WTC11 (cell line): ENCODE measurements at regions not wholly inside any gene's neighbourhood (a gene's known extent, or its start where the extent isn't known, plus 50 kb on each side); places are given as distances from the start of the nearest gene placed in this dataset.

Experiments used
- ATAC-seq: fragments of 200-7000 bp; cut with Tn5 transposase; 2 replicates; pipeline ENCODE4 v1.10.0; 2021; ENCODE audit warnings: mild to moderate bottlenecking, moderate library complexity
- CTCF ChIA-PET: fragments of 300-600 bp; sonication (Branson Sonifier 250); formaldehyde crosslinking; loops from one replicate; lab custom pipeline; 2021; ENCODE audit warnings: antibody characterized with exemption; lab: Charles Lee
- POLR2A ChIA-PET: fragments of 350-600 bp; sonication (Branson Sonifier 250); formaldehyde crosslinking; loops from one replicate; lab custom pipeline; 2021; ENCODE audit warnings: antibody characterized with exemption; lab: Charles Lee
- DNase-seq: peaks from one replicate; pipeline ENCODE4 v3.0.0; 2021; ENCODE audit warnings: low spot score
- H3K27ac Mint-ChIP-seq: 2 replicates; pipeline ENCODE4 v1.8.0; 2021; ENCODE audit warnings: mixed read lengths
- H3K27me3 Mint-ChIP-seq: 2 replicates; pipeline ENCODE4 v1.8.0; 2021; ENCODE audit warnings: low read depth, mild to moderate bottlenecking, moderate library complexity, mixed read lengths
- H3K36me3 Mint-ChIP-seq: 2 replicates; pipeline ENCODE4 v1.8.0; 2021; ENCODE audit warnings: mixed read lengths
- H3K4me1 Mint-ChIP-seq: 2 replicates; pipeline ENCODE4 v1.8.0; 2022; ENCODE audit warnings: mixed read lengths
- H3K4me3 Mint-ChIP-seq: 2 replicates; pipeline ENCODE4 v1.8.0; 2021; ENCODE audit warnings: mild to moderate bottlenecking, moderate library complexity, mixed read lengths
- H3K9me3 Mint-ChIP-seq: 2 replicates; pipeline ENCODE4 v1.8.0; 2021; ENCODE audit warnings: mixed read lengths
- CTCF ChIP-seq: fragments of 200-600 bp; IDR thresholded peaks from 2 replicates; pipeline ENCODE4 v1.8.0; 2022; ENCODE audit warnings: antibody characterized with exemption
- FOXK1 ChIP-seq: sonication (generic); formaldehyde crosslinking; IDR thresholded peaks from 2 replicates; pipeline ENCODE4 v1.8.0; 2022; ENCODE audit warnings: mild to moderate bottlenecking, moderate library complexity, missing genetic modification reagents
- JUN ChIP-seq: sonication (generic); formaldehyde crosslinking; IDR thresholded peaks from 2 replicates; pipeline ENCODE4 v1.8.0; 2023; ENCODE audit warnings: mild to moderate bottlenecking, missing genetic modification reagents
- MAX ChIP-seq: sonication (generic); formaldehyde crosslinking; IDR thresholded peaks from 2 replicates; pipeline ENCODE4 v1.8.0; 2022; ENCODE audit warnings: mild to moderate bottlenecking, missing genetic modification reagents
- MLX ChIP-seq: sonication (generic); formaldehyde crosslinking; IDR thresholded peaks from 2 replicates; pipeline ENCODE4 v1.8.1; 2023; ENCODE audit warnings: mild to moderate bottlenecking, missing genetic modification reagents, moderate library complexity
- NFYB ChIP-seq: sonication (generic); formaldehyde crosslinking; conservative IDR thresholded peaks from 2 replicates; pipeline ENCODE4 v1.8.0; 2022; ENCODE audit warnings: low read depth, missing genetic modification reagents
- NR2C2 ChIP-seq: sonication (generic); formaldehyde crosslinking; IDR thresholded peaks from 2 replicates; pipeline ENCODE4 v1.8.0; 2022; ENCODE audit warnings: mild to moderate bottlenecking, missing genetic modification reagents
- PRDM15 ChIP-seq: sonication (generic); formaldehyde crosslinking; IDR thresholded peaks from 2 replicates; pipeline ENCODE4 v1.8.0; 2022; ENCODE audit warnings: missing genetic modification reagents
- RELA ChIP-seq: sonication (generic); formaldehyde crosslinking; IDR thresholded peaks from 2 replicates; pipeline ENCODE4 v1.8.1; 2022; ENCODE audit warnings: missing genetic modification reagents, mild to moderate bottlenecking, borderline replicate concordance
- USF2 ChIP-seq: sonication (generic); formaldehyde crosslinking; IDR thresholded peaks from 2 replicates; pipeline ENCODE4 v1.8.1; 2023; ENCODE audit warnings: mild to moderate bottlenecking, missing genetic modification reagents, moderate library complexity
- ZBTB43 ChIP-seq: sonication (generic); formaldehyde crosslinking; IDR thresholded peaks from 2 replicates; pipeline ENCODE4 v1.8.1; 2023; ENCODE audit warnings: mild to moderate bottlenecking, missing genetic modification reagents
- ZNF317 ChIP-seq: sonication (generic); formaldehyde crosslinking; IDR thresholded peaks from 2 replicates; pipeline ENCODE4 v1.8.1; 2023; ENCODE audit warnings: low read depth, mild to moderate bottlenecking, moderate library complexity, missing genetic modification reagents, borderline replicate concordance
- ZNF532 ChIP-seq: fragments of 250-450 bp; sonication (Bioruptor Pico); IDR thresholded peaks from 2 replicates; pipeline ENCODE4 v1.9.0; 2021; ENCODE audit warnings: mild to moderate bottlenecking, borderline replicate concordance
- ZNF671 ChIP-seq: fragments of 250-450 bp; sonication (Bioruptor Pico); IDR thresholded peaks from 2 replicates; pipeline ENCODE4 v1.8.0; 2021; ENCODE audit warnings: mild to moderate bottlenecking

GRCh38 chr12:115763982-115764621 lies 513.4 kb downstream of the MED13L start (continued):
- TF ChIP-seq USF2 (CRISPR knock-in tag) (peak; percentile 61), CTCF (no peak), JUN (CRISPR knock-in tag) (no peak)

GRCh38 chr12:115763376-115763775 lies 514.1 kb downstream of the MED13L start:
- no peaks in the 10 kb centered on the region for H3K4me1 Mint-ChIP-seq
- H3K4me3 Mint-ChIP-seq: no peak overlapping the region
- peaks cover 5% of the 10 kb centered on the region; the same call in 1 of the 2 replicates for H3K9me3 Mint-ChIP-seq
- ATAC-seq (no peak), DNase-seq (no peak)
- no peak overlapping the region for H3K27ac Mint-ChIP-seq
- ChIA-PET CTCF (no interaction called here), POLR2A (no interaction called here)
- no peaks in the 10 kb centered on the region for H3K27me3 Mint-ChIP-seq
- H3K36me3 Mint-ChIP-seq: no peaks in the 10 kb centered on the region
- TF ChIP-seq FOXK1: no peak
- no peak for TF ChIP-seq RELA
- TF ChIP-seq MLX (CRISPR knock-in tag): no peak
- no peak for TF ChIP-seq NFYB (CRISPR knock-in tag)
- no peak for TF ChIP-seq ZBTB43 (CRISPR knock-in tag)
- no peak for TF ChIP-seq ZNF671 (CRISPR knock-in tag)
- no peak for TF ChIP-seq ZNF532
- TF ChIP-seq NR2C2: no peak
- TF ChIP-seq PRDM15 (CRISPR knock-in tag): no peak
- no peak for TF ChIP-seq MAX (CRISPR knock-in tag)
- no peak for TF ChIP-seq ZNF317 (CRISPR knock-in tag)
